Prostate gland (tissue), 2 donors: ENCODE measurements at regions not wholly inside any gene's neighbourhood (a gene's known extent, or its start where the extent isn't known, plus 50 kb on each side); places are given as distances from the start of the nearest gene placed in this dataset.

Source experiments
- POLR2A ChIP-seq: fragments of 450-650 bp; IDR thresholded peaks from one replicate; pipeline ENCODE4 v1.6.1; 2016; ENCODE audit warnings: antibody characterized with exemption, mild to moderate bottlenecking
- POLR2AphosphoS5 ChIP-seq: sonication (generic); formaldehyde crosslinking; IDR thresholded peaks from one replicate; pipeline ENCODE4 v1.6.1; 2017; ENCODE audit warnings: antibody characterized with exemption
- TF ChIP-seq, protein P1 (sequence below), 4 experiments: fragments of 200-600 bp in 2 of 4; fragments of 450-650 bp in 2 of 4; sonication (generic) in 2 of 4; IDR thresholded peaks; 1 replicate in 3 of 4; 2 replicates in 1 of 4; pipeline ENCODE4 v1.5.1; 2016 to 2019; ENCODE audit warnings: antibody characterized with exemption in 4 of 4, mild to moderate bottlenecking in 2 of 4, moderate library complexity in 2 of 4

DNA sequence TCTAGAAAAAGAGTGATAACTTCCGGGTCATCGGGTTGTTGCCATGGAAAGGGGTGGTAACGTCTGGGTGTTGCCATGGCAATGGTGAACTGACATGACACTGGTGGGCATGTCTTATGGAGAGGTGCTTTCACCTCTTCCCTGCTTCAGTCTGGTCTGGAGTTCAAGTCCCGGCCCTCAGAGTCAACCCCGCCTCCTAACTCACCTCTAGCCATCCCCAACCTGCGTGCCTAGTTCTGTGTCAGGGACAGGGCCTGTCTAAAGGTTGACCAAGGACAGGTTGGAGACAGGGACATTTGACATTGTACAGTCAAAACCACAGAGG, 96.0 kb downstream of the LSM3 start:
- TF ChIP-seq POLR2AphosphoS5 = no peak
- TF ChIP-seq, protein P1, sequence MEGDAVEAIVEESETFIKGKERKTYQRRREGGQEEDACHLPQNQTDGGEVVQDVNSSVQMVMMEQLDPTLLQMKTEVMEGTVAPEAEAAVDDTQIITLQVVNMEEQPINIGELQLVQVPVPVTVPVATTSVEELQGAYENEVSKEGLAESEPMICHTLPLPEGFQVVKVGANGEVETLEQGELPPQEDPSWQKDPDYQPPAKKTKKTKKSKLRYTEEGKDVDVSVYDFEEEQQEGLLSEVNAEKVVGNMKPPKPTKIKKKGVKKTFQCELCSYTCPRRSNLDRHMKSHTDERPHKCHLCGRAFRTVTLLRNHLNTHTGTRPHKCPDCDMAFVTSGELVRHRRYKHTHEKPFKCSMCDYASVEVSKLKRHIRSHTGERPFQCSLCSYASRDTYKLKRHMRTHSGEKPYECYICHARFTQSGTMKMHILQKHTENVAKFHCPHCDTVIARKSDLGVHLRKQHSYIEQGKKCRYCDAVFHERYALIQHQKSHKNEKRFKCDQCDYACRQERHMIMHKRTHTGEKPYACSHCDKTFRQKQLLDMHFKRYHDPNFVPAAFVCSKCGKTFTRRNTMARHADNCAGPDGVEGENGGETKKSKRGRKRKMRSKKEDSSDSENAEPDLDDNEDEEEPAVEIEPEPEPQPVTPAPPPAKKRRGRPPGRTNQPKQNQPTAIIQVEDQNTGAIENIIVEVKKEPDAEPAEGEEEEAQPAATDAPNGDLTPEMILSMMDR (IDR thresholded peaks at IDR 0.05) = no peak
- TF ChIP-seq POLR2A = no peak
